Stimulated activated CD4-positive, alpha-beta T cell treated with anti-CD3 and anti-CD28 coated beads, Interleukin-1b, Interleukin-23, amount 100 ng/mL, for 48 hours (primary cell): ENCODE measurements at regions not wholly inside any gene's neighbourhood (a gene's known extent, or its start where the extent isn't known, plus 50 kb on each side); places are given as distances from the start of the nearest gene placed in this dataset.

Experiments
- DNase-seq: peaks from one replicate; pipeline ENCODE4 v3.0.0-alpha.2; 2020

DNA sequence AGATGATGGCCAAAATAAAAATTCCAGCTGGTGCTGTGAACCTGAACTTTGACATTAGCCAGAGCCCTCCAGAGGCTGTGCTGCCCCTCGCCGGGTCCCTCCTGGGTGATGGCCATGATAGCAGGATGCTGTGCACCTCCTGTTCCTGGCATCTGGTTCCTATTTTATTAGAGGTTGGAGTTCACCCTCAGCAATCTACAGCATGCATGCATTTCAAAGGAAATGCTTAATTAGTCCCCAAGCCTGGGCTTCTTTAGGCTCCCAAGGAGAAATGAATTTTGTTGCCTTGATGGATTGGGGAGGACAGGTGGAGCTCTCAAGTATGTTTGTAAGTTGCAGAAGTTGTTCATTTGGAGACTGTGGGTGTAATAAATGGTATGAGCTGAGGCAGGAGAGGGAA, 166.9 kb downstream of the GLI2 start:
- no peak for DNase-seq

DNA sequence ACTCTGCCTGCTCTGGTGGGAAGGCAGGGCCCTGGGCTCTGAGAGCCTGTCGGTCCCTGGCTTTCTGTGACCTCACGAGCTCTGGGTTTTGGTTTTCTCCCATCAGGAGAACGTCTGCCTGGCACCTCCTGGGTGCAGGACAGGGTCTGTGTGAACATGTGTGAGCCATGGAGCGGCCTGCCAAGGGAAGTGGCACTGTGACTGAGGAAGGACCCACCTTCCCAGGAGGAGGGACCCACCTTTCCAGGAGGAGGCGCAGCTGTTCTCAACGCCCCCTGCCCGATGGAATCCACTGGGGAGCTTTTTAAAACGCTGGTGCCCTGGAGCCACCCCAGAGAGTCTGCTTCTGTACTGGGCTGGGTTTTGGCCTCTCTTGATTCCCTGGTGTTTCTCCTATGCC, 168.7 kb downstream of the GLI2 start:
- DNase-seq: no peak

GRCh38 chr2:120904830-120905234, 169.2 kb downstream of the GLI2 start:
- DNase-seq: no peak

GRCh38 chr2:120905298-120905697, 169.6 kb downstream of the GLI2 start:
- DNase-seq: no peak

DNA sequence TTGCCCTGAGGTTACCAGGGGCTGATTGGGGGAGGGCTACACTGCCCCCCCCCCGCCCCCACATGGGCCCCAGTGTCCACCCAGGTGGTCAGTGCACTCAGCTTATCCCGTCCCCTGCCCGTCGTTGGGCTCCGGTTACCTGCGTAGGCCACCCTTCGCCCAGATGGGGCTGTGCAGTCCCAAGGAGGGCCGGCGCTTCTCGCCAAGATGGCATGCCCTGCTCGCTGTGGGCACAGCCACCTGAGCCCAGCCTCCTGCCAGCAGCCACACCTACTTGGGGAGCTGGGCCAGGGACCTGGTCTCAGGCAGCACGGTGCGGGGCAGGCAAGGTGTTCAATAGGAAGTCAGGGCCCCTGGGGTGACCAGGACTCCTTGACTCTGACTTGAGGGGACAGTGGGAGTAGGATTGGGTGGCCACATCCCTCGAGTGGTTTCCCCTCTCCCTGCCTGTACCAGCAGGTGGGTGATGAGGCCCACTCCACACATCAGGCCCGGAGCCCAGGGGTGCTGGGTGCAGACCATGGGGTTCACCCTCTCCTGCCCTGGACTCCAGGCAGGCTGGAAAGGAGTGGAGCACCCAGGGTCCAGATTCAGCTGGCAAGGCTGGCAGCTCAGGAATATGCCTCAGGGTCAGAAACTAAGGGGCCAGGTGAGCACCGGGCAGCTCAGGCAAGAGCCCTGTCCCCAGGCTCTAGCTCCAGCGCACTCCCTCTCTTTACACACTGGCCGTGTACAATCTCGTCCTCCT, 170.3 kb downstream of the GLI2 start:
- no peak for DNase-seq

DNA sequence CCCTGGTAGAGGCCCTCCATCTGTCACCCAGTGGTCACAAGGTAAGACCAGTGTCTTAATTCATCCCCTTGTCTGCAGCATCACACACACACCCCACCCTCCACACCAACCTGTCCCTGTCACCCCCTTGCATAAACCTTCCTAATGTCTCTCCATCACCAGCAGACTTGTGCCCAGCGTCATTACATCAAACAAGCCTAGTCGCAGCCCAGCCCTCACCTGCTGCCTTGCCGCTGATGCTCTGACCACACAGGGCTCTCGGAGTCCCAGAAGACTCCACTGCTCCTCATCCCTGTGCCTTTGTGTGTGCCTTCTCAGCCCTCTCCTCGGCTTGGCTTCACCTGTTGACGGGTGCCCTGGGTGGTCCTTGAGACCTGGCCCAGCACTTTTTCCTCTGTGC, 171.2 kb downstream of the GLI2 start:
- no peak for DNase-seq

- no peak for DNase-seq
Measured at GRCh38 chr2:120907822-120908221, 172.2 kb downstream of the GLI2 start.

DNA sequence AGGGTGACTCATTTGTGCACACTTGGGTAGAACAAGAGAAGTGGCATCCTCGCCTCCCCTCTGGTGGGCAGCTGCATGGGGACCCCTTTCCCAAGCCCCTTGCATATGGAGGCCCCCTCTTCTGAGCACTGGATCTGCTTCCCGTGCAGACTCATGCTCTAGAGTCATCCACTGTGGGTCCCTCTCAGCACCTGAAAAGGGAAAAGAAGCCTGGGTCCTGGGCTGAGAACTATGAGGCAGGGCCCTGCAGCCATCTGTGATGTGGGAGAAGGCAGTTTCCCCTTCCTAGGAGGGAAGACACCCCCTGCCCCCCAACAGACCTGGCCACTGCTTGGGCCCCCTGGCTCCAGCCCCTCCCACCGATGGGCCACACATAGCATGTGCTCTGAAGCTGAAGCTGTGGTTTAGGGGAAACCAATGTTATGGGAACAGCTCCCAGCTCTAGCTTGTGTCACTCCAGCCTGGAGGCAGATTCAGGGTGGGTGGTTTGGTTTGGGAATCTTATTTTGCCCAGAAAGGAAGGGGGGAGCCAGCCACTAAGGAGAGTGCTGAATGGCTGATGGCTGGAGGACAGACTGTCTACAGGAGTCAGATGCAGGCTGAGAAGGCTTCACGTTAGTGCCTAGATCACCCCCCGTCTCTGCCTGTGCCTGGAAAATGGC, 172.8 kb downstream of the GLI2 start:
- DNase-seq: no peak

DNA sequence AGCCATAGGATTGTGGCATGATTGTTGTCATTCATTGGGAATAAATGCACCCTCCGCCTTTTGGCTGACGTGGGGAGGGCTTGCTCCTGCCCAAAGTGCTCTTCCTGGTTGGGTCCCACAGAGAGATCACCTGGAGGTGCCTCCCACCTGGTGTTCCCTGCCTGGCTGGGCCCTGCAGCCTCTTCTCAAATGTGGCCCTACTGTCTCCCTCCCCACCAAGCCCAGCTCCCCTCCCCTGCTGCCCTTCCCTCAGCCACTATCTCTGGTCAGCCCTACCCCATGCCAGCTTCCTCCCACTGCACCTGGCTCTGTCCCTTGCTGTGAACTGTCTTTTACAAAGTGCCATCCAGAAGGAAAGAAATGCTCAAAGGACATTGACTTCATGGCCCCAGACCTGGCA, 173.4 kb downstream of the GLI2 start:
- DNase-seq: no peak

GRCh38 chr2:120910164-120910563, 174.5 kb downstream of the GLI2 start:
- no peak for DNase-seq

DNA sequence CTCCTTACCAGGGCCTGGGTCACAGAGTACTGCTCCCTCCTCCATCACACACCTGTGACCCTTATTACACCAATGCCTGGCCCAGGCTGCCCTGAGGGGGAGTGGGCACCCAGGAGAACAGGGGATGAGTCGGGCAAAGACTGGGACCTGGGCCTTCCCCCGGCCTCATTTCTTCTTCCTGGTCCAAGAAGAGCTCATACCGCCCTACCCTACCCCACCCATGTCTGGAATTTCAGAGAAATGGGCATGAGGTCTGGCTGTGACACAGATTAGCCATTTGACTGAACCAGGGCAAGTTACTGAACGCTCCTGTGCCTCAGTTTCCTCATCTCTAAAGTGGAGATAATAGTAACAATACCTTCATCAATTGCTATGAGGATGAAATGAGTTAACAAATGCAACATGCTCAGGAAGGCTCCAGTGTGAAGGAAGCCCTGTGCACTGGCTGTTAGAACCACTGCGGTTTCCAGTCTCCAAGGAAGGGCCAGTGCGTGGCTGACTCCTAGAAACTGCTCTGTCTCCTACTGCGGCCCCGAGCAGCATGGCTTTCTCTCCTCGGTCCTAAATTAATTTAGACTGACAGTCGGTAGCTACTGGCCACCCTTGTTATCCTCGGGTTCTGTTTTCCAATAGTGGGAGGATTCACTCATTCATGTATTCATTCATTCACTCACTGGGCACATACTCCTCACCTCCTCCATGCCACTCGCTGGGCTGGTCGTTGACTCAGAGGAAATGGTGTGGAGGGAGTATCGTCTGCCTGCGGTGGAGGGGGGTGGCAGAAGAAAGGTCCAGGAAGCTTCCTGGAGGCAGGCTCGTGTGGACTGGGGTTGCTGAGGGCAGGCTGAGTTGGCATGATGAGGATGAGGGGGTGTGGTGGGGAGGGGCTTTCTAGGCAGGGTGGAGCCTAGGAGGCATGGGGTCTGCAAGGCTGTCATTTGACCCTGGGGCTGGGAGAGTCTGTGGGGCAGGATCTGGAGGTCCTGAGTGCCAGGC, 175.6 kb downstream of the GLI2 start:
- no peak for DNase-seq

- DNase-seq: no peak
Measured at GRCh38 chr2:120912101-120912985, 176.7 kb downstream of the GLI2 start.

GRCh38 chr2:120913972-120914838, 178.5 kb downstream of the GLI2 start:
- DNase-seq: no peak

DNA sequence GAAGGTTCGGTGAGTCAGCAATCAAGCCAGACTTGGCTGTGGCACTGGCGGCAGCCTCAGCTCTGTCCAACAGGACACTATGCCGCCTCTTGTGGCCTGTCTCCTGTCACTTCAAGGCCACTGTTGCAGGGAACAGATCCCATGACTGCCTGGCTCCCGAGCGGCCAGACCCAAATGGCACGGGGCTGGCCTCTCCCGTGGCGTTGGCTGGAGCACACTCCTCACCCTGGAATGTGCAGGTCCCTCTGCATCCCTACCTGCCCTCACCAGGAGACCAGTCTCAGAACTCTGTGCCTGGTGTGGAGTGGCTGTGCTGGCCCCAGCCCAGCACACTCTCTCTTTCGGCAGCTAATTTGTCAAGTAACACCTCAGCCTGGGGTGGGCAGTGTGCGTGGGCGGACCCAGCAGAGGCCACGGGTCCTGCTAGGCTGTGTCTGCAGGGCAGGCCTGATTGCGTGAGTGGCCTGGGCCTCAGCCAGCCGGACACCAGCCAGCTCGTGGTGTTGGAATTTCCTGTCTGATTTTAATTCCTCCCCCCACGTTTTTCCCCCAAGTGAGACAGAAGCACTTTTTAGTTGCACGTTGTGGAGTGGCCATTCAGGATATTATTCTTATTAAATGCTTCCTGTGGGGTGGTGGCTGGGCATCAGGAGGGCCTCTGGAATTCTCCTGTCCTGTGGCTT, 179.3 kb downstream of the GLI2 start:
- DNase-seq: no peak

DNA sequence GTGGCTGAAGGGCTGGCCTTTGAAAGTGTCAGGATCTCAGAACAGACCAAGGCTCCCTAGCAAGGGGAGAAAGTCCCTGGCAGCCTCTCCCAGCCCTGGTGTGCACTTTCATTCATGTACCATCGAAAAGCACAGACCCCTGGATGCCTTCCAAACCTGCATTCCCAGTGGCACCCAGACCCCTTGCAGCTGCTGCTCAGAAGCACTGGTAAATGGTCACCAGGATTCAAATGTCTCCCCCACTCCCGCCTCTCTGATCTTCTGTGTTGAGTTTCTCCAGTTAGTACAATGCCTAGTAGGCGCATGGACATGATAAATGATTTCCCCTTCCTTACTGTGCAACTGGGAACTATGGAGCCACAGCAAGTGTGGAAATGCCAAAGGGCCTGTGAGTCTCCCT, 180.0 kb downstream of the GLI2 start:
- DNase-seq: no peak

DNA sequence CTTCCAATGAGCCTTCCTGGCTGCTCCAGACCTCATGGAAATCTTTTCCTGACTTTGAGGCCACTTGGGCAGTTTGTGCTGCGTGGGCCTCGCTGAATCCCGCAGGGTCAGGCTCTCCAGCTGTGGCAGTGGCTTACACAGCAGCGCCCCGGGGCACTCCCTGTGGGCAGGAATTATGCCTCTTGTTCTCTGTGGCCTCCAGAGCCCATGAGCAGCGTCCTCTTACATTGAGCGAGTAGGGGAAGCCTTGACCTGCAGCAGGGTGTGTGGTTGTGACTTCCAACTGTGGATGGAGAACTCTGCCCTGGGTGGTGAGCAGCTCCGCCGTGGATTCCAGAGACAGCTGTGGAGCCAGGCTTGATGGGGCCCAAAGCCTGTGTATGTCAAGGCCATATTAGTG, 180.8 kb downstream of the GLI2 start:
- DNase-seq: no peak

GRCh38 chr2:120917886-120918285, 182.2 kb downstream of the GLI2 start:
- DNase-seq: no peak

DNA sequence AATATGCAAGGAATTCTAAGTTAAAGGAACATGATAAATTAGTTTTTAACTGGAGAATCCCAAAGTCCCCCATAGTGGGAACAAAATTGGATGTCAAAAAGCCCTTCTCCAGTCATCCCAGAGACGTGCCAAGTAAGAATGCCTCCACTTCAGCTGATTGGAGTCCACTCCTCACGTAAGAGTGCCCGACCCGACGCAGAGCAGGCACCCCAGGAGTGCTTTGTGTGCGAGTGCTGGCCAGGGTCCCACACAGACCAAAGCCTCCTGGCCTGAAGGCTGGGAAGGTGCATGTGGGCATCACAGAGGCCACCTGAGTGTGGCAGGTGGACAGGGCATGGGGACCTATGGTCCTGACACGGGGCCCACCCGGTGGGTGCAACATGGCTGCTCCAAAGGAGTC, 183.5 kb downstream of the GLI2 start:
- DNase-seq: no peak

GRCh38 chr2:120919771-120920453, 184.2 kb downstream of the GLI2 start:
- DNase-seq: no peak

DNA sequence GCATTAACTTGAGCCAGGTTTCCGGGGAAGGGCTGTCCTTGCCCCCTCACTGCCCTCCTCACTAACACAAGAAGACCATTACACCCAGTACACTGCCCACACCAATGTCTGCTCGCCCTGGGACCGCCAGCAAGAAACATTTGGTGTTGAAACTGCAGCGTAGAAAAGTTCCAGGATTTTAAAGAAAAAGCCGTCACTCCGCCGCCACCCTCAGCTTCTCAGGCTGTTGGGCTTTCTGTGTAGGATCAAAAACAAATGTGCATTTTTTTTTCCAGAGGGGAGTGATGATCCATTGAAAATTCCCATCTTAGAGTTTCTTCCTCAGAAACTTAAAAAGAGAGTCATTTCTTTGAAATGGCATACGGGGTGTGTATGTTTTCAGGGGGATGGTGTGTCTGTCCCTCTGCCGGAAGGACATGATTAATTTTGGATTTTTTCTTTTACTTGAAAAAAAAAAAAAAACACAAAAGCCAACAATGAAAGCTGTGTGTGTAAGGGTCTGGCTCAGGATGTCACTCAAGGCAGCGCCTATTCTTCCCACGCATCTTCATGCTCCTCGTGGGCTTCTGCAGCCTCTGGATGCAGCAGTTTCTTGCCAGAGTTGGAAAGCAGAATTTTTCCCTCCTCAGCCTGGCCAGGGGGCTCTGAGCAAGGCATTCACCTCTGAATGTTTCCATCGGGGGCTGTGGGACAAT, 184.9 kb downstream of the GLI2 start:
- no peak for DNase-seq
